ENCODE measurements at regions not wholly inside any gene's neighbourhood (a gene's known extent, or its start where the extent isn't known, plus 50 kb on each side); places are given as distances from the start of the nearest gene placed in this dataset.

- DNase-seq (ENCODE audit: low read depth in 4 of 4, low spot score in 1 of 4) = no peak
These were observed 663.0 kb upstream of the FANCL start for GRCh38 chr2:58904095-58904494.

GRCh38 chr2:58903427-58903826 lies 662.3 kb upstream of the FANCL start:
- DNase-seq (ENCODE audit: low read depth in 4 of 4, low spot score in 1 of 4) = no peak

- DNase-seq (ENCODE audit: low read depth in 4 of 4, low spot score in 1 of 4) = no peak
These were observed 659.3 kb upstream of the FANCL start for GRCh38 chr2:58900246-58901027.

GRCh38 chr2:58899692-58900091 lies 658.6 kb upstream of the FANCL start:
- no peak for DNase-seq (ENCODE audit: low read depth in 4 of 4, low spot score in 1 of 4)

- no peak for DNase-seq (ENCODE audit: low read depth in 4 of 4, low spot score in 1 of 4)
These were observed 655.5 kb upstream of the FANCL start for GRCh38 chr2:58896638-58897037.

- DNase-seq (ENCODE audit: low read depth in 4 of 4, low spot score in 1 of 4) = no peak
These were observed 654.7 kb upstream of the FANCL start for GRCh38 chr2:58895857-58896256.

GRCh38 chr2:58893656-58894351 lies 652.7 kb upstream of the FANCL start:
- DNase-seq (ENCODE audit: low read depth in 4 of 4, low spot score in 1 of 4) = no peak

GRCh38 chr2:58891828-58892377 lies 650.8 kb upstream of the FANCL start:
- no peak for DNase-seq (ENCODE audit: low read depth in 4 of 4, low spot score in 1 of 4)

GRCh38 chr2:58890865-58891525 lies 649.9 kb upstream of the FANCL start:
- no peak for DNase-seq (ENCODE audit: low read depth in 4 of 4, low spot score in 1 of 4)

GRCh38 chr2:58886009-58886408 lies 644.9 kb upstream of the FANCL start:
- DNase-seq (ENCODE audit: low read depth in 4 of 4, low spot score in 1 of 4) = no peak

GRCh38 chr2:58879834-58880233 lies 638.7 kb upstream of the FANCL start:
- no peak for DNase-seq (ENCODE audit: low read depth in 4 of 4, low spot score in 1 of 4)

GRCh38 chr2:58878778-58879177 lies 637.7 kb upstream of the FANCL start:
- no peak for DNase-seq (ENCODE audit: low read depth in 4 of 4, low spot score in 1 of 4)

GRCh38 chr2:58876126-58876525 lies 635.0 kb upstream of the FANCL start:
- no peak for DNase-seq (ENCODE audit: low read depth in 4 of 4, low spot score in 1 of 4)

GRCh38 chr2:58875436-58875835 lies 634.3 kb upstream of the FANCL start:
- DNase-seq (ENCODE audit: low read depth in 4 of 4, low spot score in 1 of 4) = no peak

- DNase-seq (ENCODE audit: low read depth in 4 of 4, low spot score in 1 of 4) = no peak
These were observed 630.5 kb upstream of the FANCL start for GRCh38 chr2:58871469-58872142.

- no peak for DNase-seq (ENCODE audit: low read depth in 4 of 4, low spot score in 1 of 4)
These were observed 629.6 kb upstream of the FANCL start for GRCh38 chr2:58870704-58871103.

- DNase-seq (ENCODE audit: low read depth in 4 of 4, low spot score in 1 of 4) = no peak
These were observed 625.8 kb upstream of the FANCL start for GRCh38 chr2:58866946-58867345.

GRCh38 chr2:58866527-58866926 lies 625.4 kb upstream of the FANCL start:
- DNase-seq (ENCODE audit: low read depth in 4 of 4, low spot score in 1 of 4) = no peak

- no peak for DNase-seq (ENCODE audit: low read depth in 4 of 4, low spot score in 1 of 4)
These were observed 624.9 kb upstream of the FANCL start for GRCh38 chr2:58866040-58866439.

GRCh38 chr2:58865436-58865835 lies 624.3 kb upstream of the FANCL start:
- no peak for DNase-seq (ENCODE audit: low read depth in 4 of 4, low spot score in 1 of 4)

GRCh38 chr2:58862244-58862643 lies 621.1 kb upstream of the FANCL start:
- DNase-seq (ENCODE audit: low read depth in 4 of 4, low spot score in 1 of 4) = no peak

All from stimulated activated CD4-positive, alpha-beta T cell treated with anti-CD3 and anti-CD28 coated beads, Interleukin-1b, Interleukin-23, amount 100 ng/mL, for 24 hours (primary cell).